Occipital lobe (tissue), 1 donor: ENCODE measurements at regions not wholly inside any gene's neighbourhood (a gene's known extent, or its start where the extent isn't known, plus 50 kb on each side); places are given as distances from the start of the nearest gene placed in this dataset.
"Not testable (repeated sequence)": the region's sequence is repeated elsewhere in the genome, so short reads cannot be mapped to it uniquely, and the experiment has no call there.

Source experiments
- DNase-seq: peaks from one replicate; lab custom pipeline; 2025; lab: John Stamatoyannopoulos, UW

- not testable (repeated sequence) for DNase-seq
Observed at GRCh38 chrX:31014474-31014873, 57.4 kb downstream of the FTHL17 start.

DNA sequence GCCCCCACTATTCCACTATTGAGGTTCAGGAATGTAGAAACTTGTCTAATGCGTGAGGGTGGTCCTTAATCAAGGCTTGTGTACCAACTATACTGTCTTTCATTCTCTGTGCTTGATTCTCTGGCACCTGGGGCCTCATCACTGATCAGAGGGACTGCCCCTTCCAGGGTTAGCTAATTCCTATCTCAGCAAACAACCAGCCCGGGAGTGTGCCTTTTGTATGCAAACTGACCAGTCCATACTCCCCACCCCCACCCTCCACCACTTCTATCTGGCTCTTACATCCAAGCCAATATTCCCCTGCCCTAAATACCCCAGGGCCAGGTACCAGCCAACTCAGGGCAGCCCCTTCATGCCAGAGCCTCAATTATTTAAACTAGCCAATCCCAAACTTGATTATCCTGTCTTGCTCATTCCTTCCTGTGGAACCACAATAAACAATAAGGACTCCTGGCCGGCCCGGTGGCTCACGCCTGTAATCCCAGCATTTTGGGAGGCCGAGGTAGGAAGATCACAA lies 59.3 kb downstream of the FTHL17 start:
- DNase-seq = no peak

GRCh38 chrX:31007321-31007720 lies 64.5 kb downstream of the FTHL17 start:
- no peak for DNase-seq

DNA sequence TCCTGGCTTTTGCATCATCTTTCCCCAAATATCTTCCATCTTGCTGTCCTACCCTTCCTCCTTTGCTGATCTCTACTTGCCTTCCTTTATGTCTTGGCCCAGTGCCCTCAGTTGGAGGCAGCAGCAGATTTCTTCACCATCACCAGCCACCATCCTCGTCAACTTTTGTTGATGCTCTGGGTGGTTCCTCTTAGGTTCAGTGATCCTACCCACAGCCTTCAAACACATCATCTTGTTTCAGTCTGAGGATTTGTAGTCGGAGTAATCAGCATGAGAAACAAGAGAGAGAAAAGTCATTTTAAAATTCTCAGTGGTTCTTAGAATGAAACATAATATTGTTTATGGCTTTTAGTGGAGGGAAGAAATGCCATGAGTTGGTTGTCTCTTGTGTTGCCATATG lies 65.8 kb downstream of the FTHL17 start:
- no peak for DNase-seq

- DNase-seq = no peak
Observed at GRCh38 chrX:30997411-30997810, 74.4 kb downstream of the FTHL17 start.

- no peak for DNase-seq
Observed at GRCh38 chrX:30995705-30996104, 76.1 kb downstream of the FTHL17 start.

DNA sequence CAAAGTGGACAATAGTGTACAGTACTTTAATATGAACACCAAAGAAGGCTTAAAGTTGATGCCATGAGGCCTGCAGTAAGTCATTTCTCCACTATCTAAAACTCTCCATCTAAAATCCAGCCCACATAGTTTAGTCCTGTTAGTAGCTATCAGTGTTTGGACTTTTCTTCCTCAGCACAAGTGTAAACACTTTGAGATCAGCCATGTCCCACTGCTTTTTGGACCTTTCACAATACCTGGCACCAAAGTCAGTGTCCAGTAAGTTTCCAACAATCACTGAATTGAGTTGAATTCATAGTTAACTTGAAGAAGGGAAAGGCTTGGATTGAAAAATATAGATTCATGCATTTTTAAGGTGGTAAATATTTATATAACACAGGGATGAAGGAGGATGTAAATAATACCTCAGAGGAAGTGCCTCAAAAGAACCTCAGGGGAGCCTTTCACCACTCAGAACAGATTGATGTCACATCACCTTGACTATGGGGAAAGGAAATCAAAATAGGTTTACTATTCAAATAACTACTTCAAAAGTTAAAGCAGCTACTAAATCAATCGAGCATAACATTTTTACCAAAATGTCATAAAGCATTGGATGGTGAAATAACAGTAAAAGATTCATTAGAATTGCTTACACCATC lies 76.7 kb downstream of the FTHL17 start:
- no peak for DNase-seq

DNA sequence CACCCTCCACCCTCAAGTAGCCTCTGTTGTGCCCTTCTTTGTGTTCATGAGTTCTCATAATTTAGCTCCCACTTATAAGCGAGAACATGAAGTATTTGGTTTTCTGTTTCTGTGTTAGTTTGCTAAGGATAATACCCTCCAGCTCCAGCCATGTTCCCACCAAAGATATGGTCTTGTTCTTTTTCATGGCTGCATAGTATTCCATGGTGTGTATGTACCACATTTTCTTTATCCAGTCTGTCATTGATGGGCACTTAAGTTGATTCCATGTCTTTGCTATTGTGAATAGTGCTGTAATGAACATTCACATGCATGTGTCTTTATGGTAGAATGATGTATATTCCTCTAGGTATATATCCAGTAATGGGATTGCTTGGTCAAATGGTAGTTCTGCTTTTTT lies 77.8 kb downstream of the FTHL17 start:
- not testable (repeated sequence) for DNase-seq

DNA sequence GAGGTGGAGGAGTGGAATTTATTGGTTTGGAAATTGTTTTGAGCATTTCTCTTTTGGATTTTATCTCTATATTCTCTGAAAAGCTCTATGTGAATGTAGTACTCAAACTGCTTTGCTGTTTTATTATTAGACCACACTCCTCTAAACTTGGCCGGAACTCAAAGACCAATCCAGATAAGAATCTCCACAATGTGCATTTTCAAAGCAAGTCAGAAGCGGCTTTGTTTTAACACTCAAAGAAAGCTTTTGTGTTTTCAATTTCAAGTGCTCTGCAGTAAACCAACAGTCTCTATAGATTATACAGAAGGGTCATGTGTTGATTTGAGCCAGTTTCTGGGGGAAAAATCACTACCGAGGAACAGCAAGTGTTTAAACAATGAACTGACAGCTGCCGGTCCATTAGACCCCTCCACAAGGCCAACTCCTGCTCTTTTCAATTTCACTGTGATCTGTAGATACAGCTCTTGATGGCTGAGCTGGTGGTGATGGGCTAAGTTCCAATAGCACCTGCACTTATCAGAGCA lies 79.4 kb downstream of the FTHL17 start:
- no peak for DNase-seq

- DNase-seq = no peak
Observed at GRCh38 chrX:30990361-30990760, 81.5 kb downstream of the FTHL17 start.

DNA sequence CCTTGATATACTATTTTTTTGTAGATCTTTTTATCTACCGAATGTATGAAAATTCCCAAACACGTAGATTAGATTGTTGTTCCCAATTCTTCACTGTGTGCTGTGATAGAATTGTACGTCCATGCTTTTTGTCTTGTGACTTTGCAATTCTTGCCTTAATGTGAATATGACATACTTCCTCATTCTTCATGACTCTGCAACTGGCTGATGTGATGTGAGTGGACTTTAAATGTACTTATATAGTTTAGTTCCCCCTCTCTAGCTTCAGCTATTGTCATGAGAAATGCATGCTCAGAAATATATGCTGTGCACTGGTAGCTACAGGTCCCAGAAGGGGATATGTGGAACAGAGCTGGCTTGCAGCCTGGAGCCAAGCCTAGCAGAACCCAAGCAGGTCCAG lies 89.4 kb downstream of the FTHL17 start:
- no peak for DNase-seq

- no peak for DNase-seq
Observed at GRCh38 chrX:30981968-30982367, 89.9 kb downstream of the FTHL17 start.

- no peak for DNase-seq
Observed at GRCh38 chrX:30979271-30979670, 90.2 kb upstream of the TAB3 start.

DNA sequence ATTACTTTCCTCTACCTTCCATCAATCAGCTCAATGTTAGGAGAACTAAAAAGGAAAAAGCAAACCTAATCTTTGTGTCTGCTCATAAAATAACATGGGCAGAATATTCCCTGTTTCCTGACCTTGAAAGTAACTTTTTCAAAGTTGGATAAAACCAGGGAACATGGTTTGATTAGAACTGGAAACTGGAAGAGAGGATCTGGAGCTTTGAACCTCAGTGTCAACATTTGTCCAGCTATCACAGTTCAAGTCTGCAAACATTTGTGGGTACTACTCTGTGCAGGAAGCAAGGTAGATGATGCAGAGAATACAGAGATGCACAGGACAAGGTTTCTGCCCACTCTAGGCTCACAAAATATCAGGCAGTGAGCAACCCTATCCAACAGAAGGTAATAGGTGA lies 86.4 kb upstream of the TAB3 start:
- DNase-seq = no peak

GRCh38 chrX:30973784-30974427 lies 84.9 kb upstream of the TAB3 start:
- no peak for DNase-seq

GRCh38 chrX:30971774-30972603 lies 82.9 kb upstream of the TAB3 start:
- DNase-seq = peak; percentile 0

GRCh38 chrX:30967516-30967915 lies 78.5 kb upstream of the TAB3 start:
- DNase-seq = no peak

GRCh38 chrX:30965767-30966166 lies 76.7 kb upstream of the TAB3 start:
- no peak for DNase-seq

DNA sequence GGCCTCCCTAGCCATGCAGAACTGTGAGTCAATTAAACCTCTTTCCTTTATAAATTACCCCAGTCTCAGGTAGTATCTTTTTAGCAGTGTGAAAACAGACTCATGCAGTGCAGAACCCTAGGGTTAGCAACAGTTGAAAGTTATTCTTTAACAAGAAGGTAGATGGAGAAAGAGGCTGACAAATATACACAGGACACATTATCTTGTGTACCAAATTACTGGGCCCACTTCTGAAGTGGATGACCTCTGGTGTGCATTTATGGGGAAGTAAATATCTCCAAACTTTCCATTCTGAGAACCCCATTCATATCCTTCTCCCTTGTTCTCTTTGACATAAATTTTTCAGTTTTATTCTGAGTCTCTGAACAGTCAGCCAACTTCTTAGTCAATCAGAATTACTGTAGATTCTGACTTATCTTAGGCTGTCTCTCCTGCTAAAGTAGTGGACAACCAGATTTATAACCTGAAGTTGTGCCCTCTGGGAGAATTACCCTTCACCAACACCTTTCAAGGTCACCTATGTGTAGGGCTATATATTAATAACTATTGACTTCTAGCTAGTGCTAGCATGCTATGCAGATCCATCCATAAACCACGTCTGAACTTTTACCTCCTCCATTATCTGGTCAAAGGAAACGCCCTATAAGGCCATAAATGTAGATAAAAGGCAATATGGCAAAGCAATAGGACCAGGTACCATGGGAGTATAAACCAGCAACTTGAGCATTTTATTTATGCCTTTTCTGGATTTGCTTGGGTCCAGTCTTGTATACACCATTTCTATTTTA lies 72.5 kb upstream of the TAB3 start:
- DNase-seq = no peak

DNA sequence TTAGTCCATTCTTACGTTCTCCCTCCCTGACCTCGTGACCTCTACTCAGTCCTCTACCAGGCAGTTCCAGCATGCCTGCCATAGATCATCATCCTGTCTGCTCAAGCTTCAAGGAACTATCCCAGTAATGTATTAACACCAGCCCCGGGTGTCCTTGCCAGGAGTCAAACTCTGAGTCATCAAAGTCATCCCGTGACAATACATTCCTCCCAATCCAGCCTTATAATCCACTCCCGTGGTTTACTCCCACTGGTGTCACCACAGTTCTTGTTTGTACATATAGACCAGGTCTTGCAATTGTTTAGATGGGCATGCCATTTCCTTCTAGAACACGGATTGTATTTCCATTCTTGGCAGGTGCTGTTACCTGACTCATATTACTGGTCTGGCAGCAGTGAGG lies 68.7 kb upstream of the TAB3 start:
- DNase-seq = no peak

DNA sequence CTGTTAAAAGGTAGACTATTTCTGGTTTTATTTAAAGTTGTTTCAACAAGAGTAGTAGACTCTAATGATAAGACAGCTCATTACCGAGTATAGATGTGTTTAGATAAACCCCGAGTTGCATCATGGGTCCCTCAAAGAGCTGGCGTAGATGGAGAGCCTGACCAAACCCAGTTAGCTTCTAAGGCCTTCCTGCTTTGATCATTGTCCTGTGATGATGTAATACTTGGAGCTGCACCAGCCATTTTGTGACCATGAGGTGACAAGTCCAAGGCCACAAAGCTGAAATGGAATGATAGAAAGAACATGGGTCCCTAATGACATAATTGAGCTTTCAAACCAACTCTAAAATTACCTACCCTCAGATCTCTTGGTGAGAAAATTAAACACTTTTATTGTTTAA lies 66.6 kb upstream of the TAB3 start:
- no peak for DNase-seq
